GM06990 (cell line): ENCODE measurements at regions not wholly inside any gene's neighbourhood (a gene's known extent, or its start where the extent isn't known, plus 50 kb on each side); places are given as distances from the start of the nearest gene placed in this dataset.

Experiments used
- DNase-seq: peaks from one replicate; pipeline ENCODE4 v3.0.0-alpha.2; 2011; ENCODE audit not compliant: insufficient read length; ENCODE audit errors: extremely low read depth
- H3K27me3 ChIP-seq: replicated peaks from 2 replicates; pipeline ENCODE4 v1.6.0; 2011; ENCODE audit warnings: low read length; ENCODE audit not compliant: control insufficient read depth, insufficient read depth
- H3K36me3 ChIP-seq: 2 replicates; pipeline ENCODE4 v1.5.1; 2011; ENCODE audit warnings: low read length; ENCODE audit not compliant: control insufficient read depth, insufficient read depth
- H3K4me3 ChIP-seq: replicated peaks from 2 replicates; pipeline ENCODE4 v1.5.1; 2011; ENCODE audit warnings: low read depth, mild to moderate bottlenecking, control low read depth, low read length
- CTCF ChIP-seq: IDR thresholded peaks from 2 replicates; pipeline ENCODE4 v1.5.1; 2011; ENCODE audit warnings: low read length, control low read depth, mild to moderate bottlenecking, inconsistent platforms; ENCODE audit not compliant: insufficient read depth, poor library complexity, severe bottlenecking

DNA sequence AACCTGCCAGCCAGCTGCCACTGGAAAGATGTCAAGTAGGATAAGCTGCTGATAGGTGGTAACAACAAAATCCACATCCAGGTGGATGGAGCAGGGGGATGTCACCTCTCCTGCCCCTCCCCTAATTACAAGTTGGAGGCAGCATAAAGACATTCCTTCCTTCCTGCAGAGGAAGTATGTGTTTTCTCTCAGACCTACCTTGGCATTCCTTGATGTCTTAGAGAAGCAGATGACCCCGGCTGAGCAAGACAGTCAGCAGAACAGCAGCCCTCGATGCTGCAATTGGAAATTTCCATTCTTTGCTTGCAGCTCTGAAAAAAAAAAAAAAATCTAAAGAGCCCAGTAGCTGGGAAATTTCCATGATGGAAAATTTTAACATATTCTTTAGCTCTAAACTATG, 137.5 kb upstream of the MKLN1 start:
- no peak overlapping the region for H3K4me3 ChIP-seq
- no peaks in the 10 kb centered on the region for H3K27me3 ChIP-seq
- TF ChIP-seq CTCF = no peak
- no peaks in the 10 kb centered on the region for H3K36me3 ChIP-seq
- no peak for DNase-seq

DNA sequence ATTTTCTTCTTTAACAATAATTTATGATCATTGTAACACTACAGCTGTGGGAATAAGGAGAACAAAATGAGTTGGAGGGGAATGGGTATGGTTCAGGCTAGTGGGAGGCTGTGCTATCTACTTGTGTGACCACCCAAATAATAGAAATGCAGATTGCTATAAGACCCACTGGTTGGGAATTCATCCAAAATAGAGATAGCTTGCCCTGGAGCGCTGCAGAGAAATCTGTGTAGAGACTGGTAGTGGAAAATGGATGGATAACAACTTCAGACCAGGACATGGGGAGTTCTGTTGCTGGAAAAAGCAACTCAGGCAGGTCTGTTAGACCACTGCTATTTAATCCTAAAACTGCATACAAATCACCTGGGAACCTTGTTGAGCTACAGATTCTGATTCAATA, 137.1 kb upstream of the MKLN1 start:
- TF ChIP-seq CTCF = no peak
- DNase-seq = no peak
- Histone ChIP-seq H3K4me3 (no peak overlapping the region), H3K36me3 (no peaks in the 10 kb centered on the region), H3K27me3 (no peaks in the 10 kb centered on the region)

DNA sequence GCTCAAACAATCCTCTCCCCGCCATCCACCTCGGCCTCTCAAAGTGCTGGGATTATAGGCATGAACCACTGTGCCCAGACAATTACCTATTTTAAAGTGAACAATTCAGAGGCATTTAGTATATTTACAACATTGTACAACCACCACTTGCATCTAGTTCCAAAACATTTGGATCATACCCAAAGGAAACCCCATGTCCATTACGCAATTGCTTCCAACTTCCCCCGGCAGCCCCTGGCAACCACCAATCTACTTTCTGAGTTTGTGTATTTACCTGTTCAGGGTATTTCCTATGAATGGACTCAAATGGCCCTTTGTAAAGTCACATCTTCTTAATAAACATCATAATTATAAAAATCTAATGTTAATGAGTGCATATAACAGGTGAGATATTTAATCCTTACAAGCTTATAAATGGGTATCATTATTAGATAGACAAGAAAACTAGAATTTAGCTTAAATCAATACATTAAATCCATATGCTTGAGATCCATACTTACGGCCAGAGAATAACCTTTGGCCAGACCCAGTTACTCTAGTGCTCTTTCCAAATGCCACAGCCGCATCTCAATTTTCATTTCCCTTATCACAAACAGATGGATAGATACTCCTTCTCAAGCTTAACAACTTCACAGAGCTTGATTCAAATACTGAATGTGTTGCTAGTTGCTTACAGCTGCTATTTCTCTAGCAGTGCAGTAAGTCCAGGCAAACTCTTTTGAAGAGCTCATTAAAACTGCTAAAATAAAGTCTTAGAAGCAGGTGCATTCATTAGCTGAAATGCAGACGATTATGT, 133.4 kb upstream of the MKLN1 start:
- TF ChIP-seq CTCF = no peak
- no peak for DNase-seq
- H3K36me3 ChIP-seq = no peaks in the 10 kb centered on the region
- H3K4me3 ChIP-seq = no peak overlapping the region
- no peaks in the 10 kb centered on the region for H3K27me3 ChIP-seq

- no peak for DNase-seq
These were observed 130.9 kb upstream of the MKLN1 start for GRCh38 chr7:131196803-131197202.

DNA sequence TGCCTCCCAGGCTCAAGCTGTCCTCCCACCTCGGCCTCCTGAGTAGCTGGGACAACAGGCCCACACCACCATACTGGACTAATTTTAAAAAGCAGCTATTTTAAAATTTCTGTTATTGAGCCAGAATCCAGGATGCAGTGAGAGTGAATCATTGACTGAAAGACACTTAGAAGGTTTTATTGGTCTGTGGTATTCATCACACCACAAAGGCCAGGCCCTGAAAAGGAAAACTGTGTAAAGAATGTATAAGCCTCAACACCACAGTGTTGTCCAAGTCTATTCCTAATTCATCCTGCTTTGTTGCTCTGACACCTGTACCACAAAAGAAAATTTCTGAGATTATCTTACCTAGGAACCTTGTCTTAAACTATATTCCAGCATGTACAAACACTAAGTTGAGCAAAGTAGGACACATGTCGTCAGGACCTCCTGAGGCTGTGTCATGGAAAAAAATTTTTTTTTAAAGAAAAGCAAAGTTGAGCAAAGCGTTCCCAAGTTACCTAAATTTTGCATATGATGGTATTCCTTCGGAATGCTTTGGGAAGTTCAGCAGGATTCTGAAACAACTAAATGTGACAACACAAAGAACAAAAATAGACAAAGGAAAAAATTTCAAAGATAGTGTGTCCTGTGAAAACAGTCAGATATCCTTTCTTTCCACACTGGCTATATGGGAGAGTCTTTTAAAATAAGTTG, 129.6 kb upstream of the MKLN1 start:
- H3K36me3 ChIP-seq = no peaks in the 10 kb centered on the region; the same call in 1 of the 2 replicates
- no peak for DNase-seq
- no peaks in the 10 kb centered on the region for H3K27me3 ChIP-seq
- no peak for TF ChIP-seq CTCF
- H3K4me3 ChIP-seq = no peak overlapping the region

More at GRCh38 chr7:131196803-131197202, 130.9 kb upstream of the MKLN1 start:
- Histone ChIP-seq H3K27me3 (no peaks in the 10 kb centered on the region), H3K4me3 (no peak overlapping the region), H3K36me3 (no peaks in the 10 kb centered on the region)
- no peak for TF ChIP-seq CTCF
